Stimulated activated CD4-positive, alpha-beta T cell treated with anti-CD3 and anti-CD28 coated beads, Interleukin-2, amount 100 ng/mL, for 24 hours (primary cell): ENCODE measurements at regions not wholly inside any gene's neighbourhood (a gene's known extent, or its start where the extent isn't known, plus 50 kb on each side); places are given as distances from the start of the nearest gene placed in this dataset.

Experiments
- DNase-seq, 2 donors: peaks; one replicate each; pipeline ENCODE4 v3.0.0-alpha.2; 2020

DNA sequence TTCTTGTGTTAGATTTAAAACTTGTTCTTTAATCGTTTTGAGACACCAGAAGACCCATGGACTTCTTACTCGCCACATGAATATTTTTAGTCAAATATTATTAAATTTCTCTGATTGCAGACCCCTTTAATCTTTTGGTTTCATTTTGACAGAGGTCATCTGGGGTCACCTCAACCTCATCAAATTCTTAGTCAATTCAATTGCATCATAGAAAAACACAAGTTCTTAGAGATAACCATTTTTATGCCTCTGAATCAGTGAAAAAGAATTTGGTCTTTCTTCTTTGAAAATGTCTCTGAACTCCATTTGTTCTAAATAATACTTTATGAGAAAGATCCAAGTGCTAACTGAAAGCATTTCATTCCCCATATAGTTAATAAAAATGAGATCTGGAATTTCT is 55.2 kb upstream of the CBLN4 start:
- no peak for DNase-seq

DNA sequence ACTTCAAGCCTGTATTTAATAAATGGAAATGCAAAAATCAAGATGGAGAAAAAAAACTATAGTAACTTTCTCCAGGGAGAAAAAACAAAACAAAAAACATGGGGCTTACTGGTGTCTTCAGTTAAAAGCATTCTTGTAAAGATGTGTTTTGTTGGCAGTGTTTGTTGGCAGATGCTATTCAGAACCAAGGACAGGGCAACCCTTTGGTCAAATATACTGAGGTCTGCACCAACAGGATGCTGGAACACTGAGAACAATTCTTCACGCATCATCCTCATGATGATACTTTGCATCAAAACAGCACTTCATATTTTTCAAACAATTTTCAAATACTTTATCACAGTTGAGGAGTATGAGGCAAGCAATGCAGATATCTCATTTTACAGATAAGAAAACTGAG is 63.7 kb upstream of the CBLN4 start:
- no peak for DNase-seq

DNA sequence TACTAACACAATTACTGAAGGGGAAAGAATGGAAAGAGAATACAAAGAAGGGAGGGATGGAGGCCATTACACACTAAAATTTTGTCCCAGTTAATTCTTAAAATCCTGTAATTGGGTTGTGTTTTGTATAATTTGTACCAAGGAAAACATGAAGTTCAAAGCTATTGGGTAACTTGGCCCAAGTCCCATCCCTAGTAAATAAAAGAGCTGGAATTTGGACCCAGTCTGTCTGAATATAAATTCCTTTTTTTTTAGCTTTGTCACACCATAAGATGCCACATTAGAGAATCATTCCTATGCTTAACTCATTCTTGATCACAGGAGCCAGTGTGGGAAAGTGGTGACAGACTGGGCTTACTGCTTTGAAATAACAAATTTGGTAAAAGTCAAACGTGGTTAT is 66.8 kb upstream of the CBLN4 start:
- no peak for DNase-seq

DNA sequence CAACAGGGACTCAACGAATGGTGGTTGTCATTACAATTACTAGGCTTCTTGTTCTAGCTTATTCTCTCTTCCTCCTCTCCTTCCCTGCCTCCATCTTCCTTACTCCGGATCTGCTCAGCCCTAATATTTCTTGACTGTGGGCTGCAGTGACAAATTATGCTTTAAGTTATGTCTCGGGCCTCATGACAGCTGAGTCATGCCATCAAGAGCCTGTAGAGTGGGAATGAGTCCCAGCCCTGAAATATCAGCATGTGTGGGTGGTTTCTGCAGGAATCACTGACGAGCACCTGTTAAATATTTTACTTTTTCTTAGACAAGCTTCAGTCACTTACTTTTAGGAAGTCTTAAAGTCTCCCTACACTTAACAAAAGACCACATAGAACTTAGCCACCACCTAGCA is 83.1 kb upstream of the CBLN4 start:
- DNase-seq: no peak

DNA sequence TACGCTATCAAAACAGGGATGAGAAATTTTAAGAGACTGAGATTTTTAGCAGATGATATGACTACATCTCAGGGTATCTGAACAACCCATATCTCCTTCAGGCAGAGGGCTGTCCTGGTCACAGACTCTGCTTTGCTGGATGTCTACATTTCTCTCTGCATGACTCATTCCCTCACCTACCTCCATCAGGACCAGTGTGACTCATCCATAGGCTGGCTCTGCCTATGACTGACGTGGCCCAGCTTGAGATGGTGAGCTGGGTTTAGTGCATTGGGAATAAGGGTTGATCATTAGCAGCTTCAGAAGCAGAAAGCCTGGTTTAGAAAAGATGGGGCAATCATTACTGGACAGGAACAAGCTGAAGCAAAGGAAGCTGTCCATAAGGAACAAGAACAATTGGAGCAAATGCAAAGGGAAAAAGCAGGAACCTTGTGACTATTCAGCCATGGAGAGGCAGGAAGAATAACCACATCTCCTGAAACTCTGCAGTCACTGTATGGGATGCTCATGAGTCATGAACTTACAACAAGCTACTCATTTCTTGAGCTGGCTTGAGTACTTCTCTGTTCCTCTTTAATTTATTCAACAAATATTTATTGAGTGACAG is 86.4 kb upstream of the CBLN4 start:
- DNase-seq: peak in 1 of 2 donors; percentile 1

DNA sequence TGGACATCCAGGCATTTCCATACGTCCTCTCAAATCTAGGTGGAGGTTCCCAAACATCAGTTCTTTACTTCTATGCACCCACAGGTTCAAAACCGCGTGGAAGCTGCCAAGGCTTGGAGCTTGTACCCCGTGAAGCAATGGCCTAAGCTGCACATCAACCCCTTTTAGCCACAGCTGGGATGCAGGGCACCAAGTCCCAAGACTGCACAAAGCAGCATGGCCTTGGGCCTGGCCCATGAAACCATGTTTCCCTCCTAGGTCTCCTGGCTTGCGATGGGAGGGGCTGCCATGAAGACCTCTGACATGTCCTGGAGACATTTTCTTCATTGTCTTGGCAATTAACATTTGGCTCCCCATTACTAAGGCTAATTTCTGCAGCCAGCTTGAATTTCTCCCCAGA is 88.9 kb upstream of the CBLN4 start:
- DNase-seq: no peak

DNA sequence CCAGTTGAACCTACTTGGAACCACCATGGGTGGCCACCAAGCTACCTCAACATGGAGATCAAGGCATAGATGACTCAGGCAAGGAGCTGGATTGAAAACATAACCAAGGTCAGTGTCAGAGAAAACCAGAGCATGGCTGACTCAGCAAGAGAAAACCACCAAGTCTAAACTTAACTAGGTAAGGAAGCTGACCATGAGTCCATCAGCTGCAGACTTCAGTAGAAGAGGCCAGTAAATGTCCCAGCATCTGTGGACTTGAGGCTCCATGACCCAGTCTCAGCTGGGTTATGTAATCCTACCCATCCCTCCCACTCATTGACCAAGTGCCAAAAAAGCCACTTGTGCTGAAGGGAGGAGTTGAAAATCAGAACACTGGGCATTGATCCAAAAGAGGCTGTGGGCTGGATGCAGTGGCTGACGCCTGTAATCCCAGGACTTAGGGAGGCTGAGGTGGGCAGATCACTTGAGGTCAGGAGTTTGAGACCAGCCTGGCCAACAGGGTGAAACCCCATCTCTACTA is 93.7 kb upstream of the CBLN4 start:
- DNase-seq: no peak

DNA sequence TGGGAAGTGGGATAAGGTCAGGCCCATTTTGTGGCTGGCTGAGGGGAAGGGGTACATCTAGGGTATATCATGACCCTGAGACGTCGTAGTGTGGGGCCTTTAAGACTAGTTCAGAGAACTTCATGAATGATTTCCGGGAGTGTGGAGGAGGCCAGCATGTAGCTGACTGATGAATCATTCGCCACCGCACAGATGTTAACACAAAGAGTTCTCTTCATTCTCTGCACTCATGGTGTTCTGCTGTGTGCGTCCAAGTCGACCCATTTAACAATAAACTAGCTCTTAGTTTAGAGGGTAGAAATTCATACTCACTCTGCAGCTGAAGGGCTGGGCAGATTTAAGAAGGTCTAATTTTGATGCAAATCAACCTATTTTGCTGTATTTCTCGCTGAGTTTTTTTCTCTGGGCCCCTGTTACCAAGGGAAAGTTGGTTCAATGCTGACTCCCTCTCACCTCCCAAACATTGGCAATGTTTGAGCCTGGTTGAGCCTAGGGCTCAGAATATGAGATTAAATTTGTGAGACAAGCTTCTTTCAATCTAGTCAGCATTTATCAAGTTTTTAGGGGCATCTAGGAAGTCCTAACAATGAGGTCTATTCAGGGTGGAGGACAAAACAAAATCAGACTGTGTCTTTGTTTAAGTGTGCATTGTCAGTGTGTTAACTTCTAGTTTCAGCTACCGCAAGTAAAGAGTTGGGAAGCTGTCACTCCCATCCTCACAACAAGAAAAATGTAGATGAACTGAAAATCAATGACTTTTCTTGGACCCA is 106.8 kb upstream of the CBLN4 start:
- no peak for DNase-seq

DNA sequence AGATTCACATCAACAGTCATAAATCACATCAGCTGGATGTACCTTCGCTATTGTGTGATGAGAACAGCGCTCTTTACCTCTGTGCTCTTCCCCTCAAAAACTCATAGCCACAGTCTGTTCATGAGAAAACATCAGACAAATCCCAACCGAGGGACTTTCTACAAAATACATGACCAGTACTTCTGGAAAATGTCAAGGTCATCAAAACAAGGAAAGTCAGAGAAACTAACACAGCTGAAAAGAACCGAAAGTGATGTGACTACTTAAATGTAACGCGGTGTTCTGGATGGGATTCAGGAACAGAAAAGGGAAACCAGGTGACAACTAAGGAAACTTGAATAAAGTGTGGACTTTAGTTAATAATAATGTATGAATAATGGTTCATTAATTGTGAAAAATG is 112.0 kb upstream of the CBLN4 start:
- DNase-seq: no peak

DNA sequence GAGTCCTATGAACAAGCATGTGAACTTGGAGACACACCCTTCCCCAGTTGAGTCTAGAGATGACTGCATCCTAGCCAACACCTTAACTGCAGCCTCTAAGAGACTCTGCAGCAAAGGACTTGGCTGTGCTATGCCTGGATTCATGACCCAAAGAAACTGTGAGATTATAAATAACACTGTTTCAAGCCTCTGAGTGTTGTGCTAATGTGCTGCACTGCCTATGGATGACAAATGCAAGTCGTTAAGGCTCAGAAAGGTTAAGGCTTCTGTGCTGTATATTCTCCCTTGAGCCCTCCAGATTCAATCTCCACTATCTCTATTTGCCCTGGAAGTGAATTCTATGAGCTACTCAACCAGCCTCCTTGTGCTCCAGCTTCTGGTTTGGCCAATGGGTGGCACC is 116.5 kb upstream of the CBLN4 start:
- DNase-seq: no peak

DNA sequence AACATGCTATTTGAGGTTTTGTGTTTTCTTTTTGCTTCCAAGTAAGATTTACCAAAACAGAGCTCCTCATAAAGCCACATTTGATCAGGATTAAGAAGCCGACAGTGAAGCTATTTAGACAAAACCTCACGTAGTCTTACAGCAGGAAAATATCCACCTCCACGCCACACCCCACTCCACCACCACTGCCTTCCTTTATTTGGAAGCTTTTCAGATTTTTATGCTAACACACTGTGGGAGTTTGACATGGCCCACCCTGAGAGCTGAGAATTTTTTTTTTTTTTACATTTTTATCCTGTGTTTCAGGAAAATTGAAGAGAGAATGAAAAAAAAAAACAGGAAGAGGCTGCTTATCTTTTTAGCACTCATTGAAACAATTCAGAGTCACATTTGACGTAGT is 104.8 kb upstream of the MC3R start:
- no peak for DNase-seq

DNA sequence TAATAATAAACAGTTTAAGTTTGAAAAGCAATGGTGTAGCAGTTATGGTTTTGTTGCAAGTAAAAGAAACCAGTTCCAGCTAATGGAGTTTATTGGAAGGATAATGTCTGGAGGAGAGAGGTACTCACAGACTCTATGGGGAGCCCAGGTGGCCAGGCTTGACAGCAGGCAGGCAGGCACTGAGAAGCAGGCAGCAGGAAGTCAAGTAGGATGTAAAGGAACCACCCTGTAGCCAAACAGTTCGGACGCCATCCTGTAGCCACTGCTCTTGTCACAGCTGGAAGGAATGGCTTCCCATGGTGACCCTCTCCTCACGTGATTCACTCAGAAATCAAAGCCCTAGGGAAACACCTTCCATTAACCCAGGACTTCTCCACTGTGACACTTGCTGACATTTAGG is 96.7 kb upstream of the MC3R start:
- DNase-seq: no peak

DNA sequence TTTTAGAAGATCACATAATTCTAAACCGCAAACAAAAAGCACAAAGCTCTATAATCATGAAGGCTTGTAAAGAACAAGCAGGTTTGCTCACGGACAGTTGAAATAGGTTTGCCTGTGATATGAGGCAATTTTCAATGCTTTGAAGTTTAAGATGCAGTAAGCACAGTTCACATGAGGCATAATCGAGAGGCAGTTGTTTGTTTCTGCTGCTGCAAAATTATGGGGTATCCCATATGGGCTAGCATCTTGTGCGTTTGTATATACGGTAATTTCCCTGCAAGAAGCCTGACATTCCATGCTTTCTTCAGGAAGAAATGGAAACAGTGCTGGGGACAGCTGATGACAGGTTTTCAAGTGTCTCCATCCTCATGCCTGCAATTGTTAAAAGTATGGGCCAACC is 94.6 kb upstream of the MC3R start:
- DNase-seq: no peak

DNA sequence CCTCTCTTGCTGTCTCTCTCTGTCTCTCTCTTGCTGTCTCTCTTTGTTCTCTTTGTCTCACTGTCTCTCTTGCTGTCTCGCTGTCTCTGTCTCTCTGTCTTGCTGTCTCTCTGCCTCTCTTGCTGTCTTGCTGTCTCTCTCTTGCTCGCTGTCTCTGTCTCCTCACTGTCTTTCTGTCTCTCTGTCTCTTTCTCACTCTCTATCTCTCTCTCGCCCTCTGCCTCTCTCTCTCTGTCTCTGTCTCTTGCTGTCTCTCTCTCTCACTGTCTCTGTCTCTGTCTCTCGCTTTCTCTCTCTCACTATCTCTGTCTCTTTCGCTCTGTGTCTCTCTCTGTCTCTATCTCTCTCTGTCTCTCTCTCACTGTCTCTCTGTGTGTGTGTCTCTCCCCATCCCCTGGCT is 92.9 kb upstream of the MC3R start:
- DNase-seq: no peak

DNA sequence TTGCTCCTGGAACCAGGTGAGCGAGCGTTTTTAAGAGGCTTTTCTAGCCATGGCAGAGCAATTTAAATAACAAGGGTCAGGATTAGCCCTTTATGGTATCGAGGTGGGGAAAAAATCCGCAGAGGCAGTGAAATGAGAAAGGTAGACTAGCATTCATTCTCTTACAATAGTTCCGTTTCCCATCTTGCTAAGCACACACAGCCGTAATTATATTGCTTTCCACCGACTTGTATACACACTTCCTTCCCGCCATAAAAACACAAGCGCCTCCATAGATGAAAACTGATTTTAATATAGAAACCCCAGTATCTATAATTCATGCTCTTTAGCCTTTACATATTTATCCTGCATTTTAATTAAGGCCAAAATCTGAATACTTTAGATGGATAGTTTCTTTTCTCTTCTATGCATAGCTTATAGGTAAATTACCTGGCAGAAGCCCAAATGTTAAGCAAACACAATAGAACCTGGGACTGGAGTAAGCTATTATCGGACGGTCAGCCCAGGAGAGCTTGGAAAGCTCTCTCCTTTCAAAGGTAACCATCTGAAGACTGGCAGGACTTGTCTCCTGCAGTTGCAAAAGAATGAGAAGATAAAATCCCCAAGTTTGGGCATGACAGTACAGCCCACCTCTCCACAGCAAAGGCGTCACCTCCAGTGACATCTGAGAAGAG is 90.9 kb upstream of the MC3R start:
- no peak for DNase-seq

DNA sequence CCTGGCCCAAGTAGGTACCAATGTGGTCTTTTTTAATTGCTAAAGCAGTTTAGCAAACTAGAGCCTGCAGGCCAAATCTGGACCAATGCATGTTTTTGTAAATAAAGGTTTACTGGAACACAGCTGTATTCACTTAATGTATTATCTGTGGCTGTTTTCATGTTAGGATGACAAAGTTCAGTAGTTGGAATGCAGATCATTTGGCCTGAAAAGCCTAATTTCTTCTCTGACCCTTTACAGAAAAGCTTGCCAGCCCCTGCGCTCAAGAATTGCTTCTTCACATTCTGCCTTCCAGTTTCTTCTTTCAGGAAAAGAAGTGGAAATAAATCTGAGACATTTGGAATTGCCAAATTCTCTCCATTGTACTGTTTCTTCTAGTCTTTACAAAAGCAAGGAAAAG is 90.0 kb upstream of the MC3R start:
- DNase-seq: no peak

DNA sequence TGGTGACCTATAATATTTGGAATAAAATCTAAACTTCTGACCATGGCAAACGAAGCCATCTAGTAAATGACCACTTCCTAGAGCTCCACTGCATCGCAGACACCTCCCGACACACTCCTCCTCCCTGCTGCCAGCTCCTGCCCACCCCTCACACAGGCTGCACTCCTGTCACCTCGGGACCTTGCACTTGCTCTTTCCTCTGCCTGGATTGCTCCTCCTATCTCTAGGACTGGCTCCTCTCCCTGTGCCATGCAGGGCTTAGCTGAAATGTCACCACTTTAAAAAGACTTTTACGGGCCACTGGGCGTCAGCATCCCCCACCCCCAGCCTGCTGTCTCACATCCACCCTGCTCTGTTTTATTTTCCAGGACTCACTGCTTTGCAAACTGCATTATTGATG is 87.6 kb upstream of the MC3R start:
- DNase-seq: no peak

DNA sequence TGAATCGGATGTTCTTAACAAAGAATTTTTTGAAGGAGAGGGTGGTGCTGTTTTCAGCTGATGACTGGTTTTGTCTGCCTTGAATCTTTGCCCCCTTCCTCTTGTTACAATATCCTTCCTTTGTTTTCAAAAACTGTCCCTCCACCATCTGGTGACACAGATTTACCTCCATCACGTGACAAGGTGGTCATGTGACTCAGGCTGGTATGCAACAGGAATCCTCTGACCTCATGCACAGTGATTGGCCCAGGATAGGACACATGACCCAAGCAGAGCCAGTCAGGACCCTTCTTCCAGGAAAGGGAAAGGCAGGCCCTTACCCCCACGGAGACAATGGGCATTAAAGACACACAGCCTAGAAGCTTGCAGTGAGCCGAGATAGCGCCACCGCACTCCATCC is 84.7 kb upstream of the MC3R start:
- no peak for DNase-seq

DNA sequence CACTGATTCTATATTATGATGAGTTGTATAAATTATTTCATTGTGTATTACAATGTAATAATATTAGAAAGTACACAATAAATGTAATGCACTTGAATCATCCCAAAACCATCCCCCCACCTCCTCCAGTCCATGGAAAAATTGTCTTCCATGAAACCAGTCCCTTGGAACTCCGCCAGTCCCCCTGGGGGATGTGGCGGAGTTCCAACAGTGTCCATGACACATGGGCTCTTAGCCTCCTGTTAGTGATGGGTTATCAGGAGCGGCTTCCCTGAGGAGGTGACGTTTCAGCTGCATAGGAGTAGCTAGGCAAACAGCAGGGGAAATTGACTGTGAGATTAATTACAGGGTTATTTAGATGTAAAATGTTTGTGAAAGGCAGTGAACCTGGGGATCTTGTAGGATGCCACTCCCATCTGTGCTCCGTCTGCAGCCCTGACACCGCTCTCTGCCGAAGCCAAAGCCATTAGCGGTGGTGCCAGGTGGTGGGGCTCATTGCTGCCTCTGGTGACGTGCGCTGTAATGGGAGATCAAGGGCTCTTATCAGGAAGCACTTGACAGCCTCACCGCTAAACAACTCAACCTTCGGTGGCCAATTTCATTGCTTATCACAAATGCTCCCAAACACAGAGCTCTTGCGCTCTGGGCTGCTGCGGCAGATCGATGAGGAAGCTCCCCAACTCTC is 81.6 kb upstream of the MC3R start:
- no peak for DNase-seq

DNA sequence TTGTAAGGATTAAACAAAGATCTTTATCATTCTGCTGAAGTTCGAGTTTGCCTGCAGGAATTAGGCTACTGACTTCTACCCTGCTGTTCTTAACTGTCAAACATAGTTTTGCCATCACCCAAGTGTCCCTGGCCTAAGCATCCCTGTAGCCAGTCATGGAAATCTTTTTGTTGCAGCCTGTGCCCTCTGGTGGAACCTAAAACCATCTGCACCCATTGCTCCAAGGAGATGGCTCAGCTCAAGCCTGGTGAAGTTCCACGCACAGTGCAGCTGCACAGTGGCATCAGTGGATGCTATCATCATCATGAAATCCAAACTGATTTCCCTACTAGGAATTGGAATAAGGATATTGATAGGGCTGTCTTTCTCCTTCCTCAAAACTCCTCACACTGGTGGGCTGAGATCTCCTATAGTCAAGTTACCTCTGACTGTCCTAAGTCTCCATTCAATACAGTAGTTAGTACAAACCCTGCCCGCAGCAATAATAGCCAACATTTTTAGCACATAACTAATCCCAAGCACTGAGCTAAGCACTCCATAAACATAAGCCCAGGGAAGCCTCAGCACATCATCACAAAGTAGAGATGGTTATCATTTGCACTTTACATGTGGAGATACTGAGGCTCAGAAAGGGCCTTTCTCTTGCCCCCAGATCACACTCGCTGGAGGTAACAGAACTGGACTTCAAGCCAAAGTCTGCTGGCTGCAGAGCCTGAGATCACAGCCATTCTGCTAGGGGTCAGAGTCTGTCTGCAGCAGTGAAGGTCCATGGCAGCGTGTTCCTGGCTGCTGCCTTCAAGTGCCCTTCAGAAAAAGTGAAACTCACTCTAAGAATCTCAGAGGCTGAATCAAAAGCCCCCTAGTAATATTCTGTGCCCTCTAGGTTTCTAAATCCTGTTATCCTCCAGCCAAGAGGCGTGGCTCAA is 77.2 kb upstream of the MC3R start:
- DNase-seq: no peak

DNA sequence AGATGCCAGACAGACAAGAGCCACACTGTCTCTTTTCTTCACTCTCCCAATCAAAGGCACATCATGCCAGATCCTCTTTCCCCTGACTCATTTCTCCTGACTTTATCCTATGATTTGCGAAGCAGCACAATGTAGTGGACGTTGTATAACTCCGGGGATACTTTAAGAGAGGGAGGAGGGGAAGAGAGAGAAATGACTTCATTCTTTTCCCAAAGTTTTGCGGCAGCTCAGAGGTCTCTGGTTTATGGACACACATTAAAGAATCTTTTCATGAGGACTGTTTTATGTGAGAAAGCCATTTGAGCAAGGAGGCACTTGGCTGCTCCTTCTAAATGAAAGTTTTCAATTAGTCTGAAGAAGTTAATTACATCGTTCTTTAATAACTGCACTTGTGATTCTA is 75.1 kb upstream of the MC3R start:
- no peak for DNase-seq

DNA sequence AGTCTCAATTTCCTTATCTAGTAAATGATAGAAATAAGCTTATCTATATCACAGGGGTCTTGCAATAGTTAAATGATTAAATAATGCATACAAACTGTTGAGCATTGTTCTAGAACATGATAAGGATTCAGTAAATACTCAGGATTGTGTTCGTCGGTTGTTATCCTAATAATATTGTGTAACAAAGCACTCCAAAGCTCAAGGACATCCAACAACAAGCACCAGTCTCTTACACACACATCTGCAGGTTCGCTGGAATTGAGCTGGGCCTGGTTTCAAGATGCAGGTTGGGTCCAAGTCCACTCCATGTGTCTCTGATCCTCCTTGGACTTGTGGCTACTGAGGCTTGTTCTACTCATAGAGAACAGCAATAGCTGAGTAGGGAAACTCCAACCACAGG is 74.1 kb upstream of the MC3R start:
- no peak for DNase-seq

DNA sequence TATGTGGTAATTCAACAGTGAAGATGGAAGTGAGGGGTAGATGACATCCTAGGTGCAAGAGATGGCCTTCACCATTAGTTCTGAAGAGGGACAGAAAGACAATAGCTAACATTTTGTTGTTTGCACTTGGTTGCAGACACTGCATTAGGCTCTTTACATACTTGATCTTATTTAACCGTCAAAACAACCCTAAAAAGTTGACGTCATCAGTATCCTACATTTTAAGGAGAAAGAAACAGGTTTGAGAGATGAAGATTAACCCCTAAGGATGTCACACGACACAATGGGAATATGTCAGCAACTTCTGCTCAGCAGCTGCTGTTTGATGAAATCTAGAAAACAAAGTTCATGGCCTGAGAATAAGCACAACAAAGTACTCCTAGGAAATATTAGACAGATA is 72.6 kb upstream of the MC3R start:
- DNase-seq: no peak
